ENCODE measurements at regions not wholly inside any gene's neighbourhood (a gene's known extent, or its start where the extent isn't known, plus 50 kb on each side); places are given as distances from the start of the nearest gene placed in this dataset.

DNA sequence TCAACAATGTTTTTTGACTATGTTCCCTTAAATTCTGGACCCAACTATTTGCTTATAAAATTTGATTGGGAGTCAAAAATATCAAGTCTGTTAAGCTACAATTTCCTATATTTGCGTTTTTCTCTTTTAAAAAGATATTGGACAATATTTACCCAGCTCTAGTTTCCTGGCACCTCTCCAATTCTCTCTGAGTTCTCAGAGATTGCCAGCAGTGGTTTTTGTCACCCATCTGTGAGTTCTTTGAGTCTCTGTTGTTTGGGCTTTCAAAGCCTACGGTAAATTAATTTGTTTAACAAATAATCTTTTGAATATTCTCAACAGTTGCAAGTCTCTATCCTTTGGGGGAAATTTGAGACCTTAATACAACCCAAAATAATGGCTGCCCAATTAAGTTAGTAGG lies 174.2 kb upstream of the PUM3 start:
- no peak for TF ChIP-seq SETDB1 (IDR thresholded peaks at IDR 0.05; ENCODE audit: insufficient read length, low read length)
- TF ChIP-seq, protein P1, sequence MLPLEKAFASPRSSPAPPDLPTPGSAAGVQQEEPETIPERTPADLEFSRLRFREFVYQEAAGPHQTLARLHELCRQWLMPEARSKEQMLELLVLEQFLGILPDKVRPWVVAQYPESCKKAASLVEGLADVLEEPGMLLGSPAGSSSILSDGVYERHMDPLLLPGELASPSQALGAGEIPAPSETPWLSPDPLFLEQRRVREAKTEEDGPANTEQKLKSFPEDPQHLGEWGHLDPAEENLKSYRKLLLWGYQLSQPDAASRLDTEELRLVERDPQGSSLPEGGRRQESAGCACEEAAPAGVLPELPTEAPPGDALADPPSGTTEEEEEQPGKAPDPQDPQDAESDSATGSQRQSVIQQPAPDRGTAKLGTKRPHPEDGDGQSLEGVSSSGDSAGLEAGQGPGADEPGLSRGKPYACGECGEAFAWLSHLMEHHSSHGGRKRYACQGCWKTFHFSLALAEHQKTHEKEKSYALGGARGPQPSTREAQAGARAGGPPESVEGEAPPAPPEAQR (tag by site-specific recombination; IDR thresholded peaks at IDR 0.05), result no peak
- TF ChIP-seq YY1 (tag by site-specific recombination; IDR thresholded peaks at IDR 0.05), result no peak
- TF ChIP-seq, protein P2, sequence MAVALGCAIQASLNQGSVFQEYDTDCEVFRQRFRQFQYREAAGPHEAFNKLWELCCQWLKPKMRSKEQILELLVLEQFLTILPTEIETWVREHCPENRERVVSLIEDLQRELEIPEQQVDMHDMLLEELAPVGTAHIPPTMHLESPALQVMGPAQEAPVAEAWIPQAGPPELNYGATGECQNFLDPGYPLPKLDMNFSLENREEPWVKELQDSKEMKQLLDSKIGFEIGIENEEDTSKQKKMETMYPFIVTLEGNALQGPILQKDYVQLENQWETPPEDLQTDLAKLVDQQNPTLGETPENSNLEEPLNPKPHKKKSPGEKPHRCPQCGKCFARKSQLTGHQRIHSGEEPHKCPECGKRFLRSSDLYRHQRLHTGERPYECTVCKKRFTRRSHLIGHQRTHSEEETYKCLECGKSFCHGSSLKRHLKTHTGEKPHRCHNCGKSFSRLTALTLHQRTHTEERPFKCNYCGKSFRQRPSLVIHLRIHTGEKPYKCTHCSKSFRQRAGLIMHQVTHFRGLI (tag by site-specific recombination; IDR thresholded peaks at IDR 0.05), result no peak

Data from HEK293 (cell line).